ENCODE measurements at regions not wholly inside any gene's neighbourhood (a gene's known extent, or its start where the extent isn't known, plus 50 kb on each side); places are given as distances from the start of the nearest gene placed in this dataset.

- WGBS (ENCODE audit: missing lambda C conversion rate): 18% methylated on average over 5 of the region's 5 CpGs
- ATAC-seq (no peak), DNase-seq (ENCODE audit: low read depth in 1 of 2, low spot score in 1 of 2) (no peak), FAIRE-seq (no peak)
- Histone ChIP-seq H3K27ac (no peak overlapping the region), H3K4me1 (no peaks in the 10 kb centered on the region), H3K9me3 (no peaks in the 10 kb centered on the region), H3K4me2 (no peak overlapping the region), H3K4me3 (no peak overlapping the region)
- CTCF ChIA-PET: interaction anchor here (0.9 to 1.0 kb wide), 2 partner anchors 17 to 18 kb away, joined by 3 to 7 read pairs; no protein-coding TSS in a partner anchor
- POLR2A ChIA-PET: no interaction called here
- no peak for TF ChIP-seq JUNB (IDR thresholded peaks at IDR 0.05)
- TF ChIP-seq KDM5A (IDR thresholded peaks at IDR 0.05): no peak
- TF ChIP-seq CBX8 (IDR thresholded peaks at IDR 0.05): no peak
- TF ChIP-seq, protein P1, sequence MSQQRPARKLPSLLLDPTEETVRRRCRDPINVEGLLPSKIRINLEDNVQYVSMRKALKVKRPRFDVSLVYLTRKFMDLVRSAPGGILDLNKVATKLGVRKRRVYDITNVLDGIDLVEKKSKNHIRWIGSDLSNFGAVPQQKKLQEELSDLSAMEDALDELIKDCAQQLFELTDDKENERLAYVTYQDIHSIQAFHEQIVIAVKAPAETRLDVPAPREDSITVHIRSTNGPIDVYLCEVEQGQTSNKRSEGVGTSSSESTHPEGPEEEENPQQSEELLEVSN (IDR thresholded peaks at IDR 0.05; ENCODE audit: borderline replicate concordance, low read depth): no peak
- TF ChIP-seq PBX3 (IDR thresholded peaks at IDR 0.05): no peak
- TF ChIP-seq HOXA7 (CRISPR knock-in tag; IDR thresholded peaks at IDR 0.05): no peak
- TF ChIP-seq FOSB (CRISPR knock-in tag; IDR thresholded peaks at IDR 0.05): no peak
- no peak for TF ChIP-seq MAX (IDR thresholded peaks at IDR 0.05)
- TF ChIP-seq, protein P2, sequence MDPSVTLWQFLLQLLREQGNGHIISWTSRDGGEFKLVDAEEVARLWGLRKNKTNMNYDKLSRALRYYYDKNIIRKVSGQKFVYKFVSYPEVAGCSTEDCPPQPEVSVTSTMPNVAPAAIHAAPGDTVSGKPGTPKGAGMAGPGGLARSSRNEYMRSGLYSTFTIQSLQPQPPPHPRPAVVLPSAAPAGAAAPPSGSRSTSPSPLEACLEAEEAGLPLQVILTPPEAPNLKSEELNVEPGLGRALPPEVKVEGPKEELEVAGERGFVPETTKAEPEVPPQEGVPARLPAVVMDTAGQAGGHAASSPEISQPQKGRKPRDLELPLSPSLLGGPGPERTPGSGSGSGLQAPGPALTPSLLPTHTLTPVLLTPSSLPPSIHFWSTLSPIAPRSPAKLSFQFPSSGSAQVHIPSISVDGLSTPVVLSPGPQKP (IDR thresholded peaks at IDR 0.05; ENCODE audit: low read depth, low read length): no peak
- no peak for TF ChIP-seq MAZ (IDR thresholded peaks at IDR 0.05; ENCODE audit: borderline replicate concordance, low read depth, low read length)
- TF ChIP-seq TFCP2L1 (CRISPR knock-in tag; IDR thresholded peaks at IDR 0.05): no peak
- no peak for TF ChIP-seq CBX2 (IDR thresholded peaks at IDR 0.05; ENCODE audit: borderline replicate concordance, low read depth)
- TF ChIP-seq SMC3 (IDR thresholded peaks at IDR 0.05): no peak
- TF ChIP-seq HOXB13 (CRISPR knock-in tag; IDR thresholded peaks at IDR 0.05; ENCODE audit: low read depth): no peak
- TF ChIP-seq CEBPB (IDR thresholded peaks at IDR 0.05): no peak
- TF ChIP-seq, protein P3, sequence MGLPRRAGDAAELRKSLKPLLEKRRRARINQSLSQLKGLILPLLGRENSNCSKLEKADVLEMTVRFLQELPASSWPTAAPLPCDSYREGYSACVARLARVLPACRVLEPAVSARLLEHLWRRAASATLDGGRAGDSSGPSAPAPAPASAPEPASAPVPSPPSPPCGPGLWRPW (IDR thresholded peaks at IDR 0.05): no peak
- TF ChIP-seq RFX5 (IDR thresholded peaks at IDR 0.05): no peak
- TF ChIP-seq, protein P4, sequence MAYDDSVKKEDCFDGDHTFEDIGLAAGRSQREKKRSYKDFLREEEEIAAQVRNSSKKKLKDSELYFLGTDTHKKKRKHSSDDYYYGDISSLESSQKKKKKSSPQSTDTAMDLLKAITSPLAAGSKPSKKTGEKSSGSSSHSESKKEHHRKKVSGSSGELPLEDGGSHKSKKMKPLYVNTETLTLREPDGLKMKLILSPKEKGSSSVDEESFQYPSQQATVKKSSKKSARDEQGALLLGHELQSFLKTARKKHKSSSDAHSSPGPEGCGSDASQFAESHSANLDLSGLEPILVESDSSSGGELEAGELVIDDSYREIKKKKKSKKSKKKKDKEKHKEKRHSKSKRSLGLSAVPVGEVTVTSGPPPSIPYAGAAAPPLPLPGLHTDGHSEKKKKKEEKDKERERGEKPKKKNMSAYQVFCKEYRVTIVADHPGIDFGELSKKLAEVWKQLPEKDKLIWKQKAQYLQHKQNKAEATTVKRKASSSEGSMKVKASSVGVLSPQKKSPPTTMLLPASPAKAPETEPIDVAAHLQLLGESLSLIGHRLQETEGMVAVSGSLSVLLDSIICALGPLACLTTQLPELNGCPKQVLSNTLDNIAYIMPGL (CRISPR knock-in tag; IDR thresholded peaks at IDR 0.05; ENCODE audit: borderline replicate concordance): no peak
- no peak for TF ChIP-seq MYC (IDR thresholded peaks at IDR 0.05; ENCODE audit: borderline replicate concordance, low read length)
- TF ChIP-seq SREBF2 (IDR thresholded peaks at IDR 0.05): no peak
Observed at GRCh38 chr9:71302776-71303175, 181.4 kb upstream of the TRPM3 start.

- no peak overlapping the region for H3K27ac ChIP-seq
- ChIA-PET CTCF (interaction anchor here (2.8 kb wide), 1 partner anchor 11 kb away, joined by 19 read pairs; no protein-coding TSS in a partner anchor), POLR2A (no interaction called here)
- DNase-seq (ENCODE audit: low read depth in 1 of 2, low spot score in 1 of 2): no peak
- 5% methylated on average over 3 of the region's 3 CpGs for WGBS (ENCODE audit: missing lambda C conversion rate)
- H3K9me3 ChIP-seq: no peaks in the 10 kb centered on the region
- no peak for ATAC-seq
- H3K4me1 ChIP-seq: no peaks in the 10 kb centered on the region
- no peak overlapping the region for H3K4me3 ChIP-seq
- FAIRE-seq: no peak
- no peak overlapping the region for H3K4me2 ChIP-seq
- no peak for TF ChIP-seq ZC3H11A (IDR thresholded peaks at IDR 0.05)
Observed at GRCh38 chr9:71295928-71296327, 174.5 kb upstream of the TRPM3 start.

Data from A549 (cell line).